ENCODE measurements at regions not wholly inside any gene's neighbourhood (a gene's known extent, or its start where the extent isn't known, plus 50 kb on each side); places are given as distances from the start of the nearest gene placed in this dataset.

DNA sequence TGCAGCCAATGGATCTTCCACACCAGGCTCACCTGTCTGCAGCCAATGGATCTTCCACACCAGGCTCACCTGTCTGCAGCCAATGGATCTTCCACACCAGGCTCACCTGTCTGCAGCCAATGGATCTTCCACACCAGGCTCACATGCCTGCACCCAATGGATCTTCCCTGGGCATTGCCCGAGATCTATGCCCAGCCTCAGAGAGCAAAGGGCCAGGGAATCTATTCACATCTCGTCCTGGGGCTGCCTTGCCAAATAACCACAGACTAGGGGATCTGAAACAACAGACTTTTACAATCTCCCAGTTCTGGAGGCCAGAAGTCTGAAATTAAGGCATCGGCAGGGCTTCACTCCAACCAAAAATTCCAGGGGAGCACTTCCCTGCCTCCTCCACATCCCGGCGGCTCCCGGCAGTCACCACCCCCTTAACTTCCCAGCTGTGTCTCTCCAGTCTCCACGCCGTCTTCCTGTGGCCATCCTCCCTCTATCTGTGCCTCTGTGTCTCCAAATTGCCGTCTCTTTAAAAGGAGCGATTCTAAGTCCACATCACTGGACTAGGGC is 92.4 kb upstream of the PPP2R2D start:
- Histone ChIP-seq H3K9me3 (ENCODE audit: control insufficient read depth, low read depth, low read length) (no peaks in the 10 kb centered on the region), H3K4me3 (ENCODE audit: low read length) (no peak overlapping the region), H3K27me3 (ENCODE audit: control insufficient read depth, insufficient read depth, low read length) (no peaks in the 10 kb centered on the region), H3K36me3 (ENCODE audit: control insufficient read depth, low read depth, low read length) (no peaks in the 10 kb centered on the region), H3K9ac (ENCODE audit: low read length) (no peak overlapping the region), H3K27ac (ENCODE audit: low read length) (no peak overlapping the region), H3K4me1 (ENCODE audit: control insufficient read depth, low read depth, low read length) (peaks cover 10% of the 10 kb centered on the region)

DNA sequence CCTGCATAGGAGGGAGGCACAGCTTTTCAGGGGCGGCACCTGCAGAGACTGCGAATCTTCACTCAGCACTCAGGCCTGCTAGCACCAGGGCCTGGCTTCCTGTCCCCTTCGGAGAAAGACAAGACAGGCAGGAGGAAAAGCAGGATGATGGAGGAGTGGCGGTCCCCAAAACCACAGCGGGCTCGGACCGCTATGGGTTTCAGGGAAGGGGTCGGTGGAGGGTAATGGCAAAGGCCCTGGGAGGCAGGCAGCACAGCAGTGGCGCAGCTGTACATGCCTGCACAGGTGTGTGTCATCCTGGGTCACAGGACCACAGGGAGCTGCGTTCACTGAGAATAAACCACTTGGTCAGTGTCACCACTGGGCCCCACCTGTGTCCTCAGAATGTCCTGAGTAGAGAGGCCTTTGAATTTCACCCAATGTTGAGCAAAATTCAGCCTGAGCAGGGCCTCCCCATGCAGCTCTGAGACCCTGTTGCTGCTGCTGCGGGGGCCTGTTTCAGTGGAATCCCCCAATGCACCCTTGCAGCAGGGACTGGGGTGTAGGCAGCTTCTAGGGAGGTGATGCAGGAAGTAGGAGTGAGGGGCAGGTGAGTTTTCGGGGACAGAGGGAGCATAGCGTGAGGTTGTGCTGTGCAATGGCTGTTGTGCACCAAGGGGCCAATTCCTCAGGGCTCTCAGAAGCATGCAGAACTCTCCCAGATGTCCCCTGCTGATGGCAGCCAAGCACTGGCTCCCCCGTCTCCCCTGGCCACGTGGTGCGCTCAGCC is 90.6 kb upstream of the PPP2R2D start:
- Histone ChIP-seq H3K4me3 (ENCODE audit: low read length) (no peak overlapping the region), H3K27ac (ENCODE audit: low read length) (no peak overlapping the region), H3K9me3 (ENCODE audit: control insufficient read depth, low read depth, low read length) (no peaks in the 10 kb centered on the region), H3K27me3 (ENCODE audit: control insufficient read depth, insufficient read depth, low read length) (no peaks in the 10 kb centered on the region), H3K36me3 (ENCODE audit: control insufficient read depth, low read depth, low read length) (no peaks in the 10 kb centered on the region), H3K9ac (ENCODE audit: low read length) (no peak overlapping the region), H3K4me1 (ENCODE audit: control insufficient read depth, low read depth, low read length) (peaks cover 7% of the 10 kb centered on the region)

DNA sequence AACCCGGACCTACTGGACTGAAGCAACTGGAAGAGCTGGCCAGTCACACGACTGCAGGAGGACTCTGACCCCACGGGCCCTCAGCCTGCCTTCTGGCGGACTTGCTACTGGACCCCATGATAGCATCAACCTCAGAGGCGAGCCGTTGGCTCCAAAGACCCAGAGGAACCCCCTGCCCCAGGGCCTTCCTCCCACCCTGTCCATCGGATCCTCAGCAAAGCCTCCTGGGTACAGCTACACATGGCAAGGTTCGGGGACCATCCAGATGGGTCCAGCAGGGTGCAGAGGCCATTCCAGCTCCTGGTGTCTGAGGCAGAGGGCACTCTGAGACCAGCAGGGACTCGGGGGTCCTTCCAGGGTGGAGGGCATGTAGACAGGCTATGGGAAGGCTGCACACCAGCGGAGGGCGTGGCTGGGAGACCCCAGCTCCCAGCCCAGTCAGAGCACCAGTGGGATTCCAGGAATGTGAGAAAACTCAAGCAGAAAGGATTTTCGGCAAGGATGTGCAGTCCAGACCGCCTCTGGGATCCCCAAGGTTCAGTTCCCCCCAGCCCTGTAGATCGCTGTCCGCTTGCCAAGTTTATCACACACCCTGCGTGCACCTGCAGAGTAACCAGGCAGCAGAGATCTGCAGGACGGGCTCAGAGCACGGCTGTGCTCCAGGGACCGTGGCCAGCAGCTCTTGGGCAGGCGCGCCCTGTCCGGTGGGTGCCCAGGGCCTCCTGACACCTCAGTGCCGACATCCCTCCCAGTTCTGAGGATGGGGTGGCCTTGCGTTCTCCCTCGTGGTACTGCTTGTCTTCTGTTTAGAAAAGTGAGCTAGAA is 89.8 kb upstream of the PPP2R2D start:
- H3K4me3 ChIP-seq (ENCODE audit: low read length) = no peak overlapping the region
- H3K27ac ChIP-seq (ENCODE audit: low read length) = no peak overlapping the region
- no peaks in the 10 kb centered on the region for H3K36me3 ChIP-seq (ENCODE audit: control insufficient read depth, low read depth, low read length)
- no peak overlapping the region for H3K9ac ChIP-seq (ENCODE audit: low read length)
- H3K27me3 ChIP-seq (ENCODE audit: control insufficient read depth, insufficient read depth, low read length) = no peaks in the 10 kb centered on the region
- H3K4me1 ChIP-seq (ENCODE audit: control insufficient read depth, low read depth, low read length) = no peaks in the 10 kb centered on the region
- H3K9me3 ChIP-seq (ENCODE audit: control insufficient read depth, low read depth, low read length) = no peaks in the 10 kb centered on the region

DNA sequence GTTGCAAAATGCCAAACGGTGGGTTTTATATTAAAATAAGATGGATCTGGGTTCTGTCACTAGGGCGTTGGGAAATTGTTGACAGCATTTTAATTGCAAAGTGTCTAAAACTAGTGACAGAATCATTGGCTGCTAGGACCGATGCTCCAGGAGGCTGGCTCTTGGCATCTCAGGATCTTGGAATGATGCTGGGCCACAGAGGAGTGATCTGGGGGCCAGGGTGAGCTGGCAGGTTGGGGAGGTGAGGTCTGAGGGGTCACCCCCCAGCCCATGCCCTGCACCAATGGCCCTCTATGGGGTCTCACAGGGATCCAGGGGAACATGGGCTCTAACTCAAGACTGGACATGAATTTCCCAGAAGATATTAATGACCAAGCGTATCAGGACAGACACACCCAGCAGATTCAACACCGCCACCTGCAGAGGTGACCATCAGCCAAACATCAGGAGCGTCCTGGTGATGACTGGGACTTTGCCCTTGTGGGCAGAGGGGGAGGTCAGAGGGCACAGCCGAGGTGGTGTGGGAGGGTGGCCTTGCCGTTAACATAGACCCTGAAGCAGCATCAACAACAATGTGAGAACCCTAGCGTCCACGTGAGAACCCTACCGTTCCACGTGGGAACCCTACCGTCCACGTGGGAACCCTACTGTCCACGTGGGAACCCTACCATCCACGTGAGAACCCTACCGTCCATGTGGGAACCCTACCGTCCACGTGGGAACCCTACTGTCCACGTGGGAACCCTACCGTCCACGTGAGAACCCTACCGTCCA is 89.0 kb upstream of the PPP2R2D start:
- no peak overlapping the region for H3K4me3 ChIP-seq (ENCODE audit: low read length)
- no peaks in the 10 kb centered on the region for H3K27me3 ChIP-seq (ENCODE audit: control insufficient read depth, insufficient read depth, low read length)
- no peak overlapping the region for H3K9ac ChIP-seq (ENCODE audit: low read length)
- H3K4me1 ChIP-seq (ENCODE audit: control insufficient read depth, low read depth, low read length) = no peaks in the 10 kb centered on the region
- no peaks in the 10 kb centered on the region for H3K36me3 ChIP-seq (ENCODE audit: control insufficient read depth, low read depth, low read length)
- H3K27ac ChIP-seq (ENCODE audit: low read length) = no peak overlapping the region
- no peaks in the 10 kb centered on the region for H3K9me3 ChIP-seq (ENCODE audit: control insufficient read depth, low read depth, low read length)

DNA sequence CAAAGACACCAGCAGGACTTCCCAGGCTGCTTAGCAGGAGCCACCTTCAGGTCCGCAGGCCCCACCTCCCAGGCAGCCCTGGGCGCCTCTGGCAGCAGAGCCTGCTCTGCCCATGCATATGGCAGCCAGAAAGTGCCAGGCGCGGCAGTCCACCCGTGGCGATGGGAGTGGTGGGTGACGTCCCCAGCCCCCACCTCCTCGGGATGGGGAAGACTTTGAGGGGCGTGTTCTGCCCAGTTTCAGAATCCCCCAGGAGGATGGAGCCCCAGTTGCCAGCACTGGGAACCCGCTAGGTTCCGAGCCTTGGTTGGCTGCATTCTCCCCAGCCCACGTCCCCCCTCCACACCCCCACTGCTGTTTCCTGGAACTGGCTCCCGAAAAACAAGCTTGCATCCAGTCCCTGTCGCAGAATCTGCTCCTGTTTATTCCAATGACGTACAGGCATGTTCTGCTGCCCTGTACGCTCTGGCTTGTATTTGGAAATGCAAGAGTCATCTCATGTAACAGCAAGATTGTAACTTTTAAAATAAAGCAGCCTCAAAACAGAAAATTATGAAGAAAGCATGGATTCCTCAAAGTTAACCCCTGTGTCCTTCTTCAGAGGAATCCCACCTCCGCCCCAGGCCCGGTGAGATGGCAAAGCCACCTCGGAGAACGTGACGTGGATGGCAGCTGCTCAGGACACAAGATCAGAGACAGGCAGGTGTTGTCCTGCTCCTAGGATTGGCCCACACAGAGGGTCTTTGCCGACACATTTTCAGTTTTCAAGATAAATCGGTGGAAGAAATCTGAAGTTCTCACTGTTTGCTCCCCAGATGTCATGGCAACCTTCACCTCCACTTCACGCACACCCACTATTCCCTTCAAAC is 87.8 kb upstream of the PPP2R2D start:
- Histone ChIP-seq H3K27ac (ENCODE audit: low read length) (no peak overlapping the region), H3K27me3 (ENCODE audit: control insufficient read depth, insufficient read depth, low read length) (no peaks in the 10 kb centered on the region), H3K4me3 (ENCODE audit: low read length) (no peak overlapping the region), H3K4me1 (ENCODE audit: control insufficient read depth, low read depth, low read length) (no peaks in the 10 kb centered on the region), H3K36me3 (ENCODE audit: control insufficient read depth, low read depth, low read length) (no peaks in the 10 kb centered on the region), H3K9ac (ENCODE audit: low read length) (no peak overlapping the region), H3K9me3 (ENCODE audit: control insufficient read depth, low read depth, low read length) (no peaks in the 10 kb centered on the region)

DNA sequence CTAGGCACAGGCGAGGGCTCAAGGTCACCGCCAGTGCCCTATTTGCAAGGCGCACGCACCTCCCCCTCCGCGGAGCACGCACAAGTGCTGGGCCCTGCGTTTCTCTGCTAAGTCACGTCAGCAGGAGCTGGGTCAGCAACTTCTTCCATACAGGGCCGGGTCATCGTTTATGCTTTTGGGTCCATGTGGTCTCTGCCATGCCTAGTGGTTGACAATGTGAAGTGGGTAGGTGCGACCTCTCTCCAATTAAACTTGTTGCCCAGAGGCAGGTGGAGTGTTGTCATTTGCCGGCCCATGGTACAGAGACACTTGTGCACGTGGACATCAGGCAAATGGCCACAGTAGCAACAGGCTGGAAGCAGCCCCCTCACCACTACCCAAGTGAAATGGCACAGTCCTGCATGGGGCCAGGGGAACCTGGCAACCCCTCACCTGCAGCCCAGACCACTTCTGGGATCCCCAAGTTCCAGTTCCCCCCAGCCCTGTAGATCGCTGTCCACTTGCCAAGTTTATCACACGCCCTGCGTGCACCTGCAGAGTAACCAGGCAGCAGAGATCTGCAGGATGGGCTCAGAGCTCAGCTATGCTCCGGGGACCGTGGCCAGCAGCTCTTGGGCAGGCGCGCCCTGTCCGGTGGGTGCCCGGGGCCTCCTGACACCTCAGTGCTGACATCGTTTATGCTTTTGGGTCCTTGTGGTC is 86.1 kb upstream of the PPP2R2D start:
- Histone ChIP-seq H3K4me3 (ENCODE audit: low read length) (no peak overlapping the region), H3K4me1 (ENCODE audit: control insufficient read depth, low read depth, low read length) (no peaks in the 10 kb centered on the region), H3K9me3 (ENCODE audit: control insufficient read depth, low read depth, low read length) (no peaks in the 10 kb centered on the region), H3K27ac (ENCODE audit: low read length) (no peak overlapping the region), H3K27me3 (ENCODE audit: control insufficient read depth, insufficient read depth, low read length) (no peaks in the 10 kb centered on the region), H3K36me3 (ENCODE audit: control insufficient read depth, low read depth, low read length) (no peaks in the 10 kb centered on the region), H3K9ac (ENCODE audit: low read length) (no peak overlapping the region)

DNA sequence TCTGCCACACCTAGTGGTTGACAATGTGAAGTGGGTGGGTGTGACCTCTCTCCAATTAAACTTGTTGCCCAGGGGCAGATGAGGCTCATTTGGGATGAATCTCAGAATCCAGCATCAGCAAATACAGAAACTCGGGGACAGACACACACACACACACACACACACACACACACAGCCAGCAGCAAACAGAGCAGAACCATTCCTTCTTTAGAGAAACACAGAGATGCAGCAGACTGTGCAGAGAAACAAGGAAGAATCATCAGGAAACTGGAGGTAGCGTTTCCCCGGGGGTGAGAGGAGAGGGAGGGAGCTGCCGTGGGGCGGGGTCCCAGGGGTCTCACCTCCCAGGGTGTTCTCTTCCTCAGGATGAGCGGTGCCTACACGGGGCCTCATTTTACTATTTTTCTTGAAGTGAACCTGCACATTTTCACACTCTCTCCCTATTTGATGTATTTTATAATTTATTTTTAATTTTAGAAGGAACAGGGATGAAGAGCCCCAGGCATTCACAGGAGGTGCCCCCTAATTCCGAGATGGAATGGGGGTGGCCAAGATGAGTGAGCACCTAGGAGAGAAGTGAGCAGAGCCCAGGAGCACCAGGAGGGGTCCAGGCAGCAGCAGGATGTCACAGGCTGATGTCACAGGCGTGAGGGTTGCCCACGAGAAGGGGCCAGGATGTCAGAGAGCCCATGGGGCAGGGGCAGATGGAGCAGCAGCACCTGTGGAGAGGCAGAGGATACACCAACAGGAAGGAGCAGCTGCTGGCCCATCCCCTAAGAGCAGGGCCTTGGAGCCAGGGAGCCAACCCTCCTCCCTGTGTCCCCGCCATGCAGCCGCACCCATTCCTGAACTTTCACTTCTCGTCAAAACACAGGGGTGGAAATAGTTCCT is 85.3 kb upstream of the PPP2R2D start:
- Histone ChIP-seq H3K4me3 (ENCODE audit: low read length) (no peak overlapping the region), H3K27ac (ENCODE audit: low read length) (no peak overlapping the region), H3K27me3 (ENCODE audit: control insufficient read depth, insufficient read depth, low read length) (no peaks in the 10 kb centered on the region), H3K36me3 (ENCODE audit: control insufficient read depth, low read depth, low read length) (no peaks in the 10 kb centered on the region), H3K9me3 (ENCODE audit: control insufficient read depth, low read depth, low read length) (no peaks in the 10 kb centered on the region), H3K4me1 (ENCODE audit: control insufficient read depth, low read depth, low read length) (no peaks in the 10 kb centered on the region), H3K9ac (ENCODE audit: low read length) (no peak overlapping the region)

DNA sequence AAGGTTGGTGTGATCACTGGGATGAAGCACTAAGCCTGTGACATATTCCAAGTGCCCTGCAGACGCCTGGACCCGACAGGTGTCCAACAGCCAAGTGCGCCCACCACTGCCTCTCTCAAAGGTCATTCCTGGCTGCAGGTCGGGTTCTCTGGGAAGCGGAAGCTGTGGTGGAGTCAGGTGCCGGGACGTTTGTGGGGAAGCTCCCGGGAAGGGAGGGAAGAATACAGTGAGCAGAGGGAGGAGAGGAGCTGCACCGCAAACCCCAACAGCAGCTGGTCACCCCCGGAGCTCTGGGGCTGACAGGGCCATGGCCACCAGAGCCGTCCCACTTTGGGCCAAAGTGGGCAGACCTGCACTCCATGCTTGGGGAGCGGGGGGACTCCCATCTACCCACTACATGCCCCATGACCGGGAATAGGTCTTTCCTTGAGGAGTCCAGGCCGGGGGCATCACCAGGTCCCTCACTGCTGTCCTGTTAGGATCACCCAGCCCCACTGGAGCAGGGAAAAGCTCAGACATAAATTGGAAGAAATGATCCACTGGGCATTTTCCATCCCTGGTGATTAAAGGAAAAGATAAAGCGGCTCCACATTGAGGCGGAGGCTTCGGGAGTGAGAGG is 84.5 kb upstream of the PPP2R2D start:
- H3K27ac ChIP-seq (ENCODE audit: low read length) = no peak overlapping the region
- H3K36me3 ChIP-seq (ENCODE audit: control insufficient read depth, low read depth, low read length) = no peaks in the 10 kb centered on the region
- no peaks in the 10 kb centered on the region for H3K4me1 ChIP-seq (ENCODE audit: control insufficient read depth, low read depth, low read length)
- H3K27me3 ChIP-seq (ENCODE audit: control insufficient read depth, insufficient read depth, low read length) = no peaks in the 10 kb centered on the region
- H3K9ac ChIP-seq (ENCODE audit: low read length) = no peak overlapping the region
- no peak overlapping the region for H3K4me3 ChIP-seq (ENCODE audit: low read length)
- no peaks in the 10 kb centered on the region for H3K9me3 ChIP-seq (ENCODE audit: control insufficient read depth, low read depth, low read length)

DNA sequence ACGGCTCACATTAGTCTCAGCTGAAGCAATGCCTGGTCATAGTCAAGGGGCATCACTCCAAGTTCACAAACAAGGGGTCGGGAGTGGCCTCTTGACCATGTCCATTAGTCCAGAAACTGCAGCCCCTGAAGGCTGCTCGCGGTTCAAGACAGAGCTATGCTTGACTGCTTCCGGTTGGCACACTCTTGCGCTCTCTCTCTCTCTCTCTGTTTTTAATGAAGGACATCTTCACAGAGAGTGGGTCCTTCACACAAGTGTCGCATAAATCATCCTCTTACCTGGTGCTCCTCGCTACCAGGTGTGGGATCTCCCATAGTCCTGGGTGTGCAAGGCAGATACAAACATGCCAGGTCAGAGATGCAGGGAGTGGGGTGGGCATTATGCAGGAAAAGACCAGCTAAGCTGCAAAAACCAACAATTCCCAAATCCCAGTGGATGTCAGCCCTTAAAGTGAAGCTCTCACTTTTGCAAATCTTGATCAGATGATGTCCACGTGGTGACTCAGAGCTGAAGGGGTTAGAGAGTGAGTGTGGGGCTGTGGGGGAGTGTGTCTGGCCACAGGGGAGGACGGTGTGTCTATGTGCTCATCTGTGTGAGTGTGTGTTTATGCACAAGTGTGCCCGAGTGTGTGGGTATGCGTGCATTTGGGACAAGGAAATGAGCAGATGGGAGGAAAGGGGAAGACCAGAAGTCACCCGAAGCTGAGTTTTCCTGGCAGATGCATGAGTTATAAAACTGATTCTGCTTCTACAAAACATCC is 83.7 kb upstream of the PPP2R2D start:
- Histone ChIP-seq H3K4me3 (ENCODE audit: low read length) (no peak overlapping the region), H3K27ac (ENCODE audit: low read length) (no peak overlapping the region), H3K9ac (ENCODE audit: low read length) (no peak overlapping the region), H3K27me3 (ENCODE audit: control insufficient read depth, insufficient read depth, low read length) (no peaks in the 10 kb centered on the region), H3K36me3 (ENCODE audit: control insufficient read depth, low read depth, low read length) (no peaks in the 10 kb centered on the region), H3K9me3 (ENCODE audit: control insufficient read depth, low read depth, low read length) (no peaks in the 10 kb centered on the region), H3K4me1 (ENCODE audit: control insufficient read depth, low read depth, low read length) (no peaks in the 10 kb centered on the region)

Data from iPS-18a (cell line).